ENCODE measurements at regions not wholly inside any gene's neighbourhood (a gene's known extent, or its start where the extent isn't known, plus 50 kb on each side); places are given as distances from the start of the nearest gene placed in this dataset.

GRCh38 chr3:167120828-167121227, 259.3 kb downstream of the ZBBX start:
- TF ChIP-seq, protein P1, sequence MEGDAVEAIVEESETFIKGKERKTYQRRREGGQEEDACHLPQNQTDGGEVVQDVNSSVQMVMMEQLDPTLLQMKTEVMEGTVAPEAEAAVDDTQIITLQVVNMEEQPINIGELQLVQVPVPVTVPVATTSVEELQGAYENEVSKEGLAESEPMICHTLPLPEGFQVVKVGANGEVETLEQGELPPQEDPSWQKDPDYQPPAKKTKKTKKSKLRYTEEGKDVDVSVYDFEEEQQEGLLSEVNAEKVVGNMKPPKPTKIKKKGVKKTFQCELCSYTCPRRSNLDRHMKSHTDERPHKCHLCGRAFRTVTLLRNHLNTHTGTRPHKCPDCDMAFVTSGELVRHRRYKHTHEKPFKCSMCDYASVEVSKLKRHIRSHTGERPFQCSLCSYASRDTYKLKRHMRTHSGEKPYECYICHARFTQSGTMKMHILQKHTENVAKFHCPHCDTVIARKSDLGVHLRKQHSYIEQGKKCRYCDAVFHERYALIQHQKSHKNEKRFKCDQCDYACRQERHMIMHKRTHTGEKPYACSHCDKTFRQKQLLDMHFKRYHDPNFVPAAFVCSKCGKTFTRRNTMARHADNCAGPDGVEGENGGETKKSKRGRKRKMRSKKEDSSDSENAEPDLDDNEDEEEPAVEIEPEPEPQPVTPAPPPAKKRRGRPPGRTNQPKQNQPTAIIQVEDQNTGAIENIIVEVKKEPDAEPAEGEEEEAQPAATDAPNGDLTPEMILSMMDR (IDR thresholded peaks at IDR 0.05): no peak
- no peak for TF ChIP-seq POLR2A (IDR thresholded peaks at IDR 0.05)

Data from prostate gland (tissue), 2 donors.